GM23338 (cell line): ENCODE measurements at regions not wholly inside any gene's neighbourhood (a gene's known extent, or its start where the extent isn't known, plus 50 kb on each side); places are given as distances from the start of the nearest gene placed in this dataset.

Experiments
- ATAC-seq: fragments of 200-7000 bp; cut with Tn5 transposase; 3 replicates; pipeline ENCODE4 v1.9.1; 2020
- DNase-seq: peaks from one replicate; pipeline ENCODE4 v3.0.0-alpha.2; 2015; ENCODE audit warnings: low spot score
- H2AFZ ChIP-seq: fragments of 200-600 bp; sonication (generic); 2 replicates; pipeline ENCODE4 v1.8.0; 2016; ENCODE audit warnings: antibody characterized with exemption, mild to moderate bottlenecking, moderate library complexity
- H3F3A ChIP-seq: fragments of 200-600 bp; sonication (generic); replicated peaks from 2 replicates; pipeline ENCODE4 v1.8.0; 2017; ENCODE audit warnings: antibody characterized with exemption, mixed run types, low read depth
- H3K27ac ChIP-seq: fragments of 200-600 bp; sonication (generic); 2 replicates; pipeline ENCODE4 v1.6.1; 2016; ENCODE audit warnings: low read depth
- H3K27me3 ChIP-seq: fragments of 200-600 bp; sonication (generic); 2 replicates; pipeline ENCODE4 v1.8.0; 2016; ENCODE audit warnings: mild to moderate bottlenecking, mixed run types, moderate library complexity; ENCODE audit not compliant: insufficient read depth
- H3K36me3 ChIP-seq: fragments of 200-600 bp; sonication (generic); 2 replicates; pipeline ENCODE4 v1.8.0; 2016; ENCODE audit warnings: mild to moderate bottlenecking; ENCODE audit not compliant: insufficient read depth
- H3K4me1 ChIP-seq: fragments of 200-600 bp; sonication (generic); 2 replicates; pipeline ENCODE4 v1.8.0; 2016; ENCODE audit warnings: mild to moderate bottlenecking, moderate library complexity; ENCODE audit not compliant: insufficient read depth
- H3K4me2 ChIP-seq: fragments of 200-600 bp; sonication (generic); 2 replicates; pipeline ENCODE4 v1.7.1; 2017; ENCODE audit warnings: mixed run types
- H3K4me3 ChIP-seq: fragments of 200-600 bp; sonication (generic); 2 replicates; pipeline ENCODE4 v1.6.1; 2016; ENCODE audit warnings: mixed run types
- H3K79me2 ChIP-seq: fragments of 200-600 bp; sonication (generic); replicated peaks from 2 replicates; pipeline ENCODE4 v1.8.0; 2017; ENCODE audit warnings: mild to moderate bottlenecking; ENCODE audit not compliant: insufficient read depth
- H3K9me2 ChIP-seq: fragments of 200-600 bp; sonication (generic); 2 replicates; pipeline ENCODE4 v1.8.0; 2017; ENCODE audit not compliant: insufficient read depth
- H4K20me1 ChIP-seq: fragments of 200-600 bp; sonication (generic); replicated peaks from 2 replicates; pipeline ENCODE4 v1.8.0; 2017; ENCODE audit warnings: mild to moderate bottlenecking; ENCODE audit not compliant: insufficient read depth
- H3K27ac Mint-ChIP-seq: 2 replicates; pipeline ENCODE4 v1.8.0; 2020; ENCODE audit warnings: inconsistent platforms, mild to moderate bottlenecking, moderate library complexity, mixed read lengths
- H3K27me3 Mint-ChIP-seq: 3 replicates; pipeline ENCODE4 v1.8.0; 2022; ENCODE audit warnings: low read depth, mild to moderate bottlenecking, moderate library complexity, mixed read lengths, inconsistent platforms; ENCODE audit not compliant: insufficient read depth, poor library complexity
- H3K36me3 Mint-ChIP-seq: 3 replicates; pipeline ENCODE4 v1.8.0; 2021; ENCODE audit warnings: low read depth, mild to moderate bottlenecking, inconsistent platforms, moderate library complexity, mixed read lengths
- H3K4me1 Mint-ChIP-seq: 3 replicates; pipeline ENCODE4 v1.8.0; 2020; ENCODE audit warnings: mild to moderate bottlenecking, inconsistent platforms, mixed read lengths
- H3K4me3 Mint-ChIP-seq: 3 replicates; pipeline ENCODE4 v1.8.0; 2021; ENCODE audit warnings: moderate library complexity, mild to moderate bottlenecking, inconsistent platforms, mixed read lengths
- H3K9me3 Mint-ChIP-seq: 3 replicates; pipeline ENCODE4 v1.8.0; 2020; ENCODE audit warnings: moderate library complexity, mild to moderate bottlenecking, inconsistent platforms, mixed read lengths
- CREB1 ChIP-seq: fragments of 250-450 bp; sonication (Bioruptor Pico); IDR thresholded peaks from 2 replicates; pipeline ENCODE4 v1.5.0; 2020; ENCODE audit warnings: low read depth, mild to moderate bottlenecking, moderate library complexity
- CTCF ChIP-seq, 2 experiments: fragments of 200-600 bp in 1 of 2; sonication (generic) in 1 of 2; conservative IDR thresholded peaks; 2 replicates each; pipeline versions ENCODE4 v1.5.1 to v1.6.1; 2016 to 2017; ENCODE audit warnings: antibody characterized with exemption in 2 of 2, low read depth in 2 of 2, mild to moderate bottlenecking in 2 of 2, moderate library complexity in 1 of 2
- ETS1 ChIP-seq: IDR thresholded peaks from 2 replicates; pipeline ENCODE4 v1.6.1; 2016; ENCODE audit warnings: antibody characterized with exemption
- EZH2 ChIP-seq: fragments of 200-600 bp; sonication (generic); IDR thresholded peaks from one replicate; pipeline ENCODE4 v1.8.0; 2017; ENCODE audit warnings: antibody characterized with exemption, mild to moderate bottlenecking, low read depth; ENCODE audit not compliant: unreplicated experiment
- EZH2phosphoT487 ChIP-seq: fragments of 200-600 bp; sonication (generic); IDR thresholded peaks from one replicate; pipeline ENCODE4 v1.8.1; 2018; ENCODE audit warnings: antibody characterized with exemption; ENCODE audit not compliant: unreplicated experiment
- JUNB ChIP-seq: IDR thresholded peaks from one replicate; pipeline ENCODE4 v1.6.1; 2016; ENCODE audit warnings: antibody characterized with exemption; ENCODE audit not compliant: unreplicated experiment
- NANOG ChIP-seq: IDR thresholded peaks from 2 replicates; pipeline ENCODE4 v1.6.1; 2016; ENCODE audit warnings: antibody characterized with exemption, borderline replicate concordance
- POLR2AphosphoS5 ChIP-seq: IDR thresholded peaks from 2 replicates; pipeline ENCODE4 v1.6.1; 2016; ENCODE audit warnings: antibody characterized with exemption, low read depth
- REST ChIP-seq: IDR thresholded peaks from one replicate; pipeline ENCODE4 v1.6.1; 2018; ENCODE audit warnings: antibody characterized with exemption; ENCODE audit not compliant: unreplicated experiment
- STAT1 ChIP-seq: IDR thresholded peaks from one replicate; pipeline ENCODE4 v1.6.1; 2016; ENCODE audit warnings: antibody characterized with exemption; ENCODE audit not compliant: unreplicated experiment
- ZNF114 ChIP-seq: fragments of 250-450 bp; sonication (Bioruptor Pico); IDR thresholded peaks from 2 replicates; pipeline ENCODE4 v1.5.0; 2020; ENCODE audit warnings: mild to moderate bottlenecking, moderate library complexity
- ZNF331 ChIP-seq: fragments of 250-450 bp; sonication (Bioruptor Pico); IDR thresholded peaks from 2 replicates; pipeline ENCODE4 v1.5.0; 2020; ENCODE audit warnings: low read depth, mild to moderate bottlenecking, moderate library complexity
- ZNF462 ChIP-seq: fragments of 250-450 bp; sonication (Bioruptor Pico); IDR thresholded peaks from 2 replicates; pipeline ENCODE4 v1.5.0; 2020; ENCODE audit warnings: mild to moderate bottlenecking, moderate library complexity

GRCh38 chr1:193574913-193575312, 388.5 kb upstream of the B3GALT2 start:
- Histone ChIP-seq H2AFZ (no peak overlapping the region), H3K4me2 (no peak overlapping the region), H4K20me1 (no peaks in the 10 kb centered on the region), H3K27me3 (no peaks in the 10 kb centered on the region), H3K79me2 (no peaks in the 10 kb centered on the region), H3F3A (no peaks in the 10 kb centered on the region), H3K27ac (no peak overlapping the region), H3K4me1 (no peaks in the 10 kb centered on the region), H3K36me3 (no peaks in the 10 kb centered on the region), H3K4me3 (no peak overlapping the region), H3K9me2 (no peaks in the 10 kb centered on the region)
- ATAC-seq: no peak
- no peak overlapping the region for H3K27ac Mint-ChIP-seq
- TF ChIP-seq JUNB: no peak
- no peak for TF ChIP-seq REST
- no peak for TF ChIP-seq ETS1
- no peak for TF ChIP-seq CTCF (conservative IDR thresholded peaks at IDR 0.05; ENCODE audit: low read depth in 2 of 2)
- no peak for TF ChIP-seq ZNF114 (CRISPR knock-in tag)
- no peak for TF ChIP-seq NANOG
- TF ChIP-seq ZNF462 (CRISPR knock-in tag): no peak
- no peak for TF ChIP-seq EZH2phosphoT487
- no peak for TF ChIP-seq CREB1 (CRISPR knock-in tag)
- no peak for TF ChIP-seq ZNF331
- TF ChIP-seq STAT1: no peak
- TF ChIP-seq EZH2: no peak
- TF ChIP-seq POLR2AphosphoS5: no peak
- no peaks in the 10 kb centered on the region for H3K27me3 Mint-ChIP-seq
- H3K9me3 Mint-ChIP-seq: peaks cover 4% of the 10 kb centered on the region; the same call in 1 of the 3 replicates
- H3K4me1 Mint-ChIP-seq: no peaks in the 10 kb centered on the region; the same call in 2 of the 3 replicates
- 0 out of 3 replicates have a peak, but pooled peaks cover 4% of the 10 kb centered on the region for H3K36me3 Mint-ChIP-seq
- H3K4me3 Mint-ChIP-seq: no peak overlapping the region
- no peak for DNase-seq
